ENCODE measurements at regions not wholly inside any gene's neighbourhood (a gene's known extent, or its start where the extent isn't known, plus 50 kb on each side); places are given as distances from the start of the nearest gene placed in this dataset.

- TF ChIP-seq, protein P1, sequence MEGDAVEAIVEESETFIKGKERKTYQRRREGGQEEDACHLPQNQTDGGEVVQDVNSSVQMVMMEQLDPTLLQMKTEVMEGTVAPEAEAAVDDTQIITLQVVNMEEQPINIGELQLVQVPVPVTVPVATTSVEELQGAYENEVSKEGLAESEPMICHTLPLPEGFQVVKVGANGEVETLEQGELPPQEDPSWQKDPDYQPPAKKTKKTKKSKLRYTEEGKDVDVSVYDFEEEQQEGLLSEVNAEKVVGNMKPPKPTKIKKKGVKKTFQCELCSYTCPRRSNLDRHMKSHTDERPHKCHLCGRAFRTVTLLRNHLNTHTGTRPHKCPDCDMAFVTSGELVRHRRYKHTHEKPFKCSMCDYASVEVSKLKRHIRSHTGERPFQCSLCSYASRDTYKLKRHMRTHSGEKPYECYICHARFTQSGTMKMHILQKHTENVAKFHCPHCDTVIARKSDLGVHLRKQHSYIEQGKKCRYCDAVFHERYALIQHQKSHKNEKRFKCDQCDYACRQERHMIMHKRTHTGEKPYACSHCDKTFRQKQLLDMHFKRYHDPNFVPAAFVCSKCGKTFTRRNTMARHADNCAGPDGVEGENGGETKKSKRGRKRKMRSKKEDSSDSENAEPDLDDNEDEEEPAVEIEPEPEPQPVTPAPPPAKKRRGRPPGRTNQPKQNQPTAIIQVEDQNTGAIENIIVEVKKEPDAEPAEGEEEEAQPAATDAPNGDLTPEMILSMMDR (IDR thresholded peaks at IDR 0.05), result no peak
- TF ChIP-seq POLR2A (IDR thresholded peaks at IDR 0.05), result no peak
Measured at GRCh38 chr5:29051509-29051908, 2013.1 kb upstream of the CDH9 start.

Measured in Peyer's patch (tissue), 4 donors.